IMR-90 (cell line): ENCODE measurements at regions not wholly inside any gene's neighbourhood (a gene's known extent, or its start where the extent isn't known, plus 50 kb on each side); places are given as distances from the start of the nearest gene placed in this dataset.

Source experiments
- ATAC-seq: fragments of 200-7000 bp; cut with Tn5 transposase; 2 replicates; pipeline ENCODE4 v1.9.1; 2020; ENCODE audit warnings: low read depth, mild to moderate bottlenecking, moderate library complexity
- BruUV-seq: library from RNA; stranded (reverse); fragments of 400-500 nt; replicated peaks from 2 replicates; lab custom pipeline; 2021; lab: Mats Ljungman, UMichigan
- CTCF ChIA-PET: fragments of 300-600 bp; formaldehyde crosslinking; extraction: SDS; loops from one replicate; lab custom pipeline; 2021; ENCODE audit warnings: antibody characterized with exemption; lab: Yijun Ruan, JAX
- POLR2A ChIA-PET: fragments of 300-600 bp; sonication (Branson Sonifier 250); formaldehyde crosslinking; loops from one replicate; lab custom pipeline; 2022; ENCODE audit warnings: antibody characterized with exemption; ENCODE audit not compliant: unreplicated experiment; lab: Charles Lee
- DNase-seq: peaks from one replicate; pipeline ENCODE4 v3.0.0; 2013
- H2AFZ ChIP-seq: replicated peaks from 2 replicates; pipeline ENCODE3; 2013; ENCODE audit warnings: low read length, mild to moderate bottlenecking; ENCODE audit not compliant: poor library complexity
- H2AK5ac ChIP-seq: 2 replicates; pipeline ENCODE4 v1.6.1; 2013; ENCODE audit warnings: low read depth, low read length, inconsistent platforms
- H2AK9ac ChIP-seq: replicated peaks from 2 replicates; pipeline ENCODE3; 2013; ENCODE audit warnings: mild to moderate bottlenecking, low read depth, low read length, moderate library complexity; ENCODE audit not compliant: poor library complexity
- H2BK120ac ChIP-seq: 2 replicates; pipeline ENCODE4 v1.6.1; 2013; ENCODE audit warnings: low read depth, low read length, inconsistent platforms
- H2BK15ac ChIP-seq: 3 replicates; pipeline ENCODE4 v1.6.1; 2013; ENCODE audit warnings: low read depth, low read length, inconsistent platforms
- H2BK20ac ChIP-seq: 2 replicates; pipeline ENCODE4 v1.6.1; 2013; ENCODE audit warnings: low read depth, mild to moderate bottlenecking, inconsistent platforms, low read length, moderate library complexity
- H2BK5ac ChIP-seq: 2 replicates; pipeline ENCODE4 v1.6.1; 2013; ENCODE audit warnings: mild to moderate bottlenecking, low read depth, low read length, inconsistent platforms; ENCODE audit not compliant: poor library complexity, severe bottlenecking
- H3K14ac ChIP-seq: replicated peaks from 2 replicates; pipeline ENCODE4 v1.6.1; 2013; ENCODE audit warnings: low read depth, low read length, inconsistent platforms
- H3K18ac ChIP-seq: 2 replicates; pipeline ENCODE4 v1.6.1; 2013; ENCODE audit warnings: low read depth, low read length, control low read depth
- H3K23ac ChIP-seq: 2 replicates; pipeline ENCODE4 v1.6.1; 2013; ENCODE audit warnings: low read depth, low read length, inconsistent platforms
- H3K27ac ChIP-seq: 2 replicates; pipeline ENCODE4 v1.5.1; 2013; ENCODE audit warnings: mild to moderate bottlenecking, control low read depth, low read length; ENCODE audit not compliant: insufficient read depth
- H3K27me3 ChIP-seq: 2 replicates; pipeline ENCODE4 v1.6.1; 2013; ENCODE audit warnings: low read length; ENCODE audit not compliant: control insufficient read depth, insufficient read depth
- H3K36me3 ChIP-seq: 2 replicates; pipeline ENCODE4 v1.6.1; 2013; ENCODE audit warnings: low read length, mixed read lengths; ENCODE audit not compliant: control insufficient read depth, insufficient read depth
- H3K4ac ChIP-seq: 2 replicates; pipeline ENCODE4 v1.6.1; 2013; ENCODE audit warnings: low read depth, low read length, inconsistent platforms
- H3K4me1 ChIP-seq: 2 replicates; pipeline ENCODE4 v1.6.1; 2013; ENCODE audit warnings: low read length, mixed read lengths; ENCODE audit not compliant: control insufficient read depth, insufficient read depth
- H3K4me2 ChIP-seq: 2 replicates; pipeline ENCODE4 v1.6.1; 2013; ENCODE audit warnings: low read depth, mild to moderate bottlenecking, control low read depth, low read length, moderate library complexity
- H3K4me3 ChIP-seq: 2 replicates; pipeline ENCODE4 v1.5.1; 2013; ENCODE audit warnings: low read depth, mild to moderate bottlenecking, control low read depth, low read length, moderate library complexity; ENCODE audit not compliant: insufficient read depth
- H3K56ac ChIP-seq: 2 replicates; pipeline ENCODE4 v1.6.1; 2013; ENCODE audit warnings: low read length, inconsistent platforms; ENCODE audit not compliant: insufficient read depth; ENCODE audit errors: extremely low read depth
- H3K79me1 ChIP-seq, 2 experiments: 2 replicates each; pipeline ENCODE4 v1.6.1; 2013; ENCODE audit warnings: low read length in 2 of 2, inconsistent platforms in 1 of 2, low read depth in 1 of 2
- H3K9ac ChIP-seq: 2 replicates; pipeline ENCODE4 v1.6.1; 2013; ENCODE audit warnings: low read depth, low read length, control low read depth
- H3K9me1 ChIP-seq: 2 replicates; pipeline ENCODE4 v1.6.1; 2013; ENCODE audit warnings: low read length, inconsistent platforms; ENCODE audit not compliant: insufficient read depth
- H3K9me3 ChIP-seq: 2 replicates; pipeline ENCODE4 v1.6.1; 2013; ENCODE audit warnings: low read length; ENCODE audit not compliant: control insufficient read depth, insufficient read depth
- H4K20me1 ChIP-seq: 2 replicates; pipeline ENCODE4 v1.6.1; 2013; ENCODE audit warnings: low read length, inconsistent platforms; ENCODE audit not compliant: insufficient read depth
- H4K5ac ChIP-seq: 2 replicates; pipeline ENCODE4 v1.6.1; 2013; ENCODE audit warnings: mild to moderate bottlenecking, low read depth, low read length, control low read depth
- H4K8ac ChIP-seq, 2 experiments: 2 replicates each; pipeline ENCODE4 v1.6.1; 2013; ENCODE audit warnings: low read depth in 2 of 2, low read length in 2 of 2, control low read depth in 1 of 2, inconsistent platforms in 1 of 2
- H4K91ac ChIP-seq: 2 replicates; pipeline ENCODE4 v1.6.1; 2013; ENCODE audit warnings: low read depth, low read length, inconsistent platforms; ENCODE audit not compliant: insufficient read depth
- RCOR1 ChIP-seq: IDR thresholded peaks from 2 replicates; pipeline ENCODE4 v1.6.1; 2012; ENCODE audit warnings: mild to moderate bottlenecking, low read length, improper control_type of control experiment; ENCODE audit not compliant: insufficient replicate concordance
- RFX5 ChIP-seq: IDR thresholded peaks from 2 replicates; pipeline ENCODE4 v1.8.0; 2012; ENCODE audit warnings: low read depth, mild to moderate bottlenecking, low read length, moderate library complexity
- WGBS, 2 experiments: methylation state at CpG; one replicate each; pipeline versions ENCODE4 v1.1.5 to v1.1.7; 2013; ENCODE audit warnings: missing lambda C conversion rate in 2 of 2; ENCODE audit not compliant: insufficient read length in 1 of 2; ENCODE audit errors: extremely low coverage in 2 of 2; 5-methylcytosine and 5-hydroxymethylcytosine counted together
- dilution Hi-C: fragments of 300-500 bp; cut with HindIII; formaldehyde crosslinking; loops from one replicate; pipeline ENCODE4 v1.14.3; 2018; ENCODE audit warnings: low sequenced_read_pairs; ENCODE audit not compliant: unreplicated experiment
- in situ Hi-C: fragments of 300-500 bp; cut with MboI; formaldehyde crosslinking; loops from 3 replicates; pipeline ENCODE4 v1.14.3; 2019; ENCODE audit warnings: low sequenced_read_pairs, inconsistent platforms, mixed read lengths
- intact Hi-C: fragments of 100-400 bp; cut with micrococcal nuclease; formaldehyde crosslinking; loops from 2 replicates; pipeline ENCODE4 v1.10.0; 2022

DNA sequence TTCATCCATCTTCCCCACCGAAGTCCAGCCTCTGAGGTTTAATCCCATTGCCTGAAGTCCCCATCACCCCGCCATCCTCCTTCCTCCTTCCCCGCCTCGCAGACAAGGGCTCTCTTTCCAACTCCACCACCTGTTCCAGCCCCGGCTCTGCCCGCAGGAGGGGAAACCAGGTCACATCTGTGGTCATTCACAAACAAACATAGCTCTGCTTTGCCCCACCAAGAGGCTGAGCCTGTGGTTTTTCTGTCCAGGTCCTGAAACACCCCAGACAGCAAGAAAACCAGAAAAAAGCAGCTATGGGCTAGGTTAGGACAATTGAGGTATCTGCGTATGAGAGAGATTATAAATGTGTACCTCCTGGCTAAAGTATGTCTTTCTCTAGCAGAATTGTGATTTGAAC, 144.7 kb downstream of the GLI2 start:
- Histone ChIP-seq H3K18ac (no peak overlapping the region), H3K36me3 (no peaks in the 10 kb centered on the region), H2BK15ac (no peak overlapping the region), H2AFZ (no peak overlapping the region), H3K4me1 (peaks cover 9% of the 10 kb centered on the region; the same call in 1 of the 2 replicates), H3K27me3 (no peaks in the 10 kb centered on the region), H3K4me2 (no peak overlapping the region), H3K4ac (no peak overlapping the region), H3K23ac (no peak overlapping the region), H2BK120ac (no peak overlapping the region), H4K5ac (no peak overlapping the region), H2BK5ac (no peak overlapping the region), H3K9me1 (peaks cover 29% of the 10 kb centered on the region), H3K4me3 (no peak overlapping the region), H2BK20ac (no peak overlapping the region), H3K9me3 (no peaks in the 10 kb centered on the region), H3K79me1 (peaks cover 41 to 90% of the 10 kb centered on the region in 2 experiments), H4K91ac (no peak overlapping the region), H3K9ac (no peak overlapping the region), H3K56ac (no peak overlapping the region), H4K8ac (no peak overlapping the region), H3K14ac (no peak overlapping the region), H2AK5ac (no peak overlapping the region), H3K27ac (no peak overlapping the region), H2AK9ac (no peak overlapping the region), H4K20me1 (peaks cover 91% of the 10 kb centered on the region)
- ChIA-PET CTCF (interaction anchor here (1.4 kb wide), 1 partner anchor 11 kb away, joined by 3 read pairs; no protein-coding TSS in a partner anchor), POLR2A (no interaction called here)
- dilution Hi-C loops, result no loop called here
- TF ChIP-seq RCOR1 (peak; percentile 88), RFX5 (no peak)
- peak; percentile 74 for DNase-seq
- peak; percentile 37; the same call in 1 of the 2 replicates for ATAC-seq
- 45% methylated on average over 5 of the region's 7 CpGs; no CpG with 5 or more reads in 1 of the 2 experiments for WGBS, 2 experiments
- no TSS peak for BruUV-seq
- in situ Hi-C loops, result no loop called here
- intact Hi-C loops, result no loop called here
